HG03280 (cell line): ENCODE measurements at regions not wholly inside any gene's neighbourhood (a gene's known extent, or its start where the extent isn't known, plus 50 kb on each side); places are given as distances from the start of the nearest gene placed in this dataset.

ENCODE experiments used
- ATAC-seq: cut with Tn5 transposase; IDR thresholded peaks from one replicate; pipeline ENCODE4 v1.9.1; 2021; ENCODE audit warnings: mild to moderate bottlenecking, moderate library complexity; ENCODE audit not compliant: unreplicated experiment

- ATAC-seq, result no peak
Observed at GRCh38 chr5:72032788-72033187, 74.5 kb upstream of the MAP1B start.

- no peak for ATAC-seq
Observed at GRCh38 chr5:72034770-72035169, 72.5 kb upstream of the MAP1B start.

- no peak for ATAC-seq
Observed at GRCh38 chr5:72035831-72036230, 71.4 kb upstream of the MAP1B start.

- no peak for ATAC-seq
Observed at GRCh38 chr5:72036951-72037350, 70.3 kb upstream of the MAP1B start.

GRCh38 chr5:72040513-72040912 lies 66.8 kb upstream of the MAP1B start:
- ATAC-seq, result no peak

GRCh38 chr5:72041654-72042053 lies 65.6 kb upstream of the MAP1B start:
- no peak for ATAC-seq

GRCh38 chr5:72042097-72042496 lies 65.2 kb upstream of the MAP1B start:
- ATAC-seq, result no peak

GRCh38 chr5:72045692-72046091 lies 61.6 kb upstream of the MAP1B start:
- no peak for ATAC-seq

- ATAC-seq, result no peak
Observed at GRCh38 chr5:72046106-72046505, 61.2 kb upstream of the MAP1B start.

- ATAC-seq, result no peak
Observed at GRCh38 chr5:72055636-72056035, 51.6 kb upstream of the MAP1B start.
